GM18907 (cell line): ENCODE measurements at regions not wholly inside any gene's neighbourhood (a gene's known extent, or its start where the extent isn't known, plus 50 kb on each side); places are given as distances from the start of the nearest gene placed in this dataset.
A peak's percentile ranks its signal among the peaks of the same experiment; 100 is the strongest.
"Not testable (repeated sequence)": the region's sequence is repeated elsewhere in the genome, so short reads cannot be mapped to it uniquely, and the experiment has no call there.

Experiments used
- ATAC-seq: cut with Tn5 transposase; IDR thresholded peaks from one replicate; pipeline ENCODE4 v1.9.1; 2021; ENCODE audit warnings: mild to moderate bottlenecking, moderate library complexity; ENCODE audit not compliant: unreplicated experiment

GRCh38 chr1:190665045-190665444 lies 187.4 kb upstream of the BRINP3 start:
- ATAC-seq = no peak

- ATAC-seq = no peak
Observed at GRCh38 chr1:190667914-190668313, 190.2 kb upstream of the BRINP3 start.

GRCh38 chr1:190679044-190679443 lies 201.4 kb upstream of the BRINP3 start:
- ATAC-seq = no peak

- no peak for ATAC-seq
Observed at GRCh38 chr1:190679454-190679853, 201.8 kb upstream of the BRINP3 start.

- no peak for ATAC-seq
Observed at GRCh38 chr1:190679983-190680382, 202.3 kb upstream of the BRINP3 start.

- no peak for ATAC-seq
Observed at GRCh38 chr1:190685676-190686075, 208.0 kb upstream of the BRINP3 start.

- ATAC-seq = no peak
Observed at GRCh38 chr1:190688096-190688495, 210.4 kb upstream of the BRINP3 start.

GRCh38 chr1:190698488-190698887 lies 220.8 kb upstream of the BRINP3 start:
- ATAC-seq = not testable (repeated sequence)

- no peak for ATAC-seq
Observed at GRCh38 chr1:190699165-190699564, 221.5 kb upstream of the BRINP3 start.

GRCh38 chr1:190708418-190709057 lies 230.9 kb upstream of the BRINP3 start:
- no peak for ATAC-seq

GRCh38 chr1:190711069-190711468 lies 233.4 kb upstream of the BRINP3 start:
- no peak for ATAC-seq

- ATAC-seq = no peak
Observed at GRCh38 chr1:190717055-190717454, 239.4 kb upstream of the BRINP3 start.

- ATAC-seq = no peak
Observed at GRCh38 chr1:190736971-190737590, 259.4 kb upstream of the BRINP3 start.

GRCh38 chr1:190738317-190738716 lies 260.7 kb upstream of the BRINP3 start:
- no peak for ATAC-seq

- no peak for ATAC-seq
Observed at GRCh38 chr1:190739926-190740325, 262.3 kb upstream of the BRINP3 start.

- ATAC-seq = no peak
Observed at GRCh38 chr1:190747704-190748103, 270.0 kb upstream of the BRINP3 start.

- no peak for ATAC-seq
Observed at GRCh38 chr1:190752131-190752530, 274.5 kb upstream of the BRINP3 start.

GRCh38 chr1:190754666-190755065 lies 277.0 kb upstream of the BRINP3 start:
- ATAC-seq = no peak

GRCh38 chr1:190759807-190760206 lies 282.1 kb upstream of the BRINP3 start:
- peak; percentile 80 for ATAC-seq

GRCh38 chr1:190762325-190762724 lies 284.7 kb upstream of the BRINP3 start:
- ATAC-seq = no peak

GRCh38 chr1:190792873-190793272 lies 315.2 kb upstream of the BRINP3 start:
- no peak for ATAC-seq

- no peak for ATAC-seq
Observed at GRCh38 chr1:190807629-190808028, 330.0 kb upstream of the BRINP3 start.

- ATAC-seq = no peak
Observed at GRCh38 chr1:190808035-190808434, 330.4 kb upstream of the BRINP3 start.
